ENCODE measurements at regions not wholly inside any gene's neighbourhood (a gene's known extent, or its start where the extent isn't known, plus 50 kb on each side); places are given as distances from the start of the nearest gene placed in this dataset.

GRCh38 chr20:39876976-39877635, 811.9 kb downstream of the MAFB start:
- no peak for DNase-seq

GRCh38 chr20:39875492-39876110, 813.4 kb downstream of the MAFB start:
- no peak for DNase-seq

GRCh38 chr20:39874049-39874893, 814.8 kb downstream of the MAFB start:
- peak in 1 of 2 donors; percentile 55 for DNase-seq

- DNase-seq = no peak
These were observed 815.8 kb downstream of the MAFB start for GRCh38 chr20:39873286-39873685.

GRCh38 chr20:39871013-39871412, 818.0 kb downstream of the MAFB start:
- DNase-seq = no peak

- no peak for DNase-seq
These were observed 823.6 kb downstream of the MAFB start for GRCh38 chr20:39865446-39865845.

- DNase-seq = no peak
These were observed 826.6 kb downstream of the MAFB start for GRCh38 chr20:39862470-39862891.

GRCh38 chr20:39861381-39861780, 827.7 kb downstream of the MAFB start:
- no peak for DNase-seq

- no peak for DNase-seq
These were observed 831.2 kb downstream of the MAFB start for GRCh38 chr20:39857835-39858234.

- no peak for DNase-seq
These were observed 831.8 kb downstream of the MAFB start for GRCh38 chr20:39857187-39857586.

GRCh38 chr20:39855799-39856198, 833.2 kb downstream of the MAFB start:
- no peak for DNase-seq

GRCh38 chr20:39855056-39855455, 834.0 kb downstream of the MAFB start:
- DNase-seq = no peak

- no peak for DNase-seq
These were observed 835.4 kb downstream of the MAFB start for GRCh38 chr20:39853636-39854035.

- DNase-seq = no peak
These were observed 836.0 kb downstream of the MAFB start for GRCh38 chr20:39853050-39853449.

- no peak for DNase-seq
These were observed 837.6 kb downstream of the MAFB start for GRCh38 chr20:39851459-39851858.

GRCh38 chr20:39850821-39851330, 838.2 kb downstream of the MAFB start:
- DNase-seq = no peak

- DNase-seq = no peak
These were observed 838.8 kb downstream of the MAFB start for GRCh38 chr20:39850246-39850645.

GRCh38 chr20:39849664-39850063, 839.4 kb downstream of the MAFB start:
- DNase-seq = peak; percentile 82 to 87

- no peak for DNase-seq
These were observed 839.9 kb downstream of the MAFB start for GRCh38 chr20:39849171-39849570.

GRCh38 chr20:39839399-39840119, 849.5 kb downstream of the MAFB start:
- no peak for DNase-seq

- no peak for DNase-seq
These were observed 851.5 kb downstream of the MAFB start for GRCh38 chr20:39837561-39837960.
